ENCODE measurements at regions not wholly inside any gene's neighbourhood (a gene's known extent, or its start where the extent isn't known, plus 50 kb on each side); places are given as distances from the start of the nearest gene placed in this dataset.

GRCh38 chr20:60638430-60639098 lies 613.5 kb upstream of the CDH4 start:
- Histone ChIP-seq H3K4me1 (no peaks in the 10 kb centered on the region), H3K4me2 (no peak overlapping the region), H3K9me3 (no peaks in the 10 kb centered on the region), H3K4me3 (no peak overlapping the region), H3K27ac (no peak overlapping the region)
- FAIRE-seq, result no peak
- TF ChIP-seq SREBF2 (IDR thresholded peaks at IDR 0.05) (no peak), JUNB (IDR thresholded peaks at IDR 0.05) (no peak), EP300 (IDR thresholded peaks at IDR 0.05) (no peak), REST (IDR thresholded peaks at IDR 0.05) (no peak)
- ChIA-PET CTCF (interaction anchor here (1.4 kb wide), 1 partner anchor 29 kb away, joined by 3 read pairs; no protein-coding TSS in a partner anchor), POLR2A (no interaction called here)
- DNase-seq (ENCODE audit: low read depth in 1 of 2, low spot score in 1 of 2), result no peak
- 34% methylated on average over 4 of the region's 4 CpGs for WGBS (ENCODE audit: missing lambda C conversion rate)
- no peak for ATAC-seq

GRCh38 chr20:60641879-60642447 lies 610.1 kb upstream of the CDH4 start:
- TF ChIP-seq CBX8 (IDR thresholded peaks at IDR 0.05) (no peak), REST (IDR thresholded peaks at IDR 0.05) (no peak), SREBF2 (IDR thresholded peaks at IDR 0.05) (no peak), PHF8 (IDR thresholded peaks at IDR 0.05; ENCODE audit: borderline replicate concordance, low read depth) (no peak), HEYL (CRISPR knock-in tag; IDR thresholded peaks at IDR 0.05) (no peak), RCOR1 (IDR thresholded peaks at IDR 0.05; ENCODE audit: low read depth, low read length) (no peak), ZSCAN20 (CRISPR knock-in tag; IDR thresholded peaks at IDR 0.05) (no peak), CTCF (IDR thresholded peaks at IDR 0.05) (no peak), HDAC2 (IDR thresholded peaks at IDR 0.05) (no peak), HES2 (IDR thresholded peaks at IDR 0.05) (no peak), HOXB13 (CRISPR knock-in tag; IDR thresholded peaks at IDR 0.05; ENCODE audit: low read depth) (no peak), NR3C1 (IDR thresholded peaks at IDR 0.05) (no peak), FOSB (CRISPR knock-in tag; IDR thresholded peaks at IDR 0.05) (no peak), ELK1 (IDR thresholded peaks at IDR 0.05; ENCODE audit: low read depth, low read length) (no peak), EHF (CRISPR knock-in tag; IDR thresholded peaks at IDR 0.05) (no peak), SMC3 (IDR thresholded peaks at IDR 0.05) (no peak)
- ATAC-seq (no peak), FAIRE-seq (no peak), DNase-seq (ENCODE audit: low read depth in 1 of 2, low spot score in 1 of 2) (no peak)
- Histone ChIP-seq H3K4me2 (no peak overlapping the region), H3K9me3 (no peaks in the 10 kb centered on the region; the same call in 2 of the 3 replicates), H3K4me1 (no peaks in the 10 kb centered on the region), H3K4me3 (no peak overlapping the region), H3K27ac (no peak overlapping the region)
- 4% methylated on average over 8 of the region's 8 CpGs for WGBS (ENCODE audit: missing lambda C conversion rate)
- ChIA-PET POLR2A (no interaction called here), CTCF (no interaction called here)
